Liver (tissue), 3 donors: ENCODE measurements at regions not wholly inside any gene's neighbourhood (a gene's known extent, or its start where the extent isn't known, plus 50 kb on each side); places are given as distances from the start of the nearest gene placed in this dataset.

Source experiments
- EGR1 ChIP-seq, 2 donors: IDR thresholded peaks; 2 replicates each; pipeline ENCODE4 v1.6.1; 2016 to 2018; ENCODE audit warnings: antibody characterized with exemption in 2 of 2, low read depth in 2 of 2
- GABPA ChIP-seq, 2 donors: IDR thresholded peaks in 1 of 2; conservative IDR thresholded peaks in 1 of 2; 2 replicates each; pipeline ENCODE4 v1.6.1; 2016; ENCODE audit warnings: antibody characterized with exemption in 2 of 2, mild to moderate bottlenecking in 1 of 2, moderate library complexity in 1 of 2
- HNF4A ChIP-seq, 2 donors: conservative IDR thresholded peaks; 2 replicates each; pipeline ENCODE4 v1.6.1; 2016; ENCODE audit warnings: antibody characterized with exemption in 2 of 2, mild to moderate bottlenecking in 2 of 2
- HNF4G ChIP-seq: IDR thresholded peaks from 2 replicates; pipeline ENCODE4 v1.6.1; 2016; ENCODE audit warnings: antibody characterized with exemption
- JUND ChIP-seq, 2 donors: IDR thresholded peaks; 2 replicates each; pipeline ENCODE4 v1.6.1; 2016; ENCODE audit warnings: antibody characterized with exemption in 2 of 2
- NR2F2 ChIP-seq: IDR thresholded peaks from 2 replicates; pipeline ENCODE4 v1.6.1; 2016; ENCODE audit warnings: antibody characterized with exemption
- TF ChIP-seq, protein P1 (sequence below): fragments of 150-350 bp; IDR thresholded peaks from 2 replicates; pipeline ENCODE4 v1.5.1; 2017; ENCODE audit warnings: improper control_type of control experiment, low read depth, low read length; ENCODE audit not compliant: missing input control
- TF ChIP-seq, protein P2 (sequence below): IDR thresholded peaks from 2 replicates; pipeline ENCODE4 v1.6.1; 2016; ENCODE audit warnings: antibody characterized with exemption
- donor health status: healthy.
- donor health status: healthy.

DNA sequence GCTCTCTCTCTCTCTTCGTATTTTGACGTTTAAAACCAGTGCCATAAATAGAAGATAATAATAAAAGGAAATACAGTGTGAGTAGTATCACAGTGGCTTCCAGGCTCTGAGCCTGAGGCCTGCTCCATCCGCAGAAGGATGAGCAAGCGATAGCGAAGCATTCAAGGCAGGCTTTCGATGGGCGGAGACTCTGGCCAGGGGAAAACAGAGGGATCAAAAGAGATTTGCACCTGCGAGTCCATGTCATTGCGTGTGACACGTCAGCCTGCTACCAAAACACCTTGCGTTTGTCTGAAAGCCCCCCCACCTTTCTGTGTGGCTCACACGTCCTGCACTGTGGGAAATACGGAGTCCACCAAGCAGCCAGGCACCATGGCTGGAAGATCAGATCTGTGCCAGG lies 377.3 kb upstream of the SULF2 start:
- TF ChIP-seq, protein P1, sequence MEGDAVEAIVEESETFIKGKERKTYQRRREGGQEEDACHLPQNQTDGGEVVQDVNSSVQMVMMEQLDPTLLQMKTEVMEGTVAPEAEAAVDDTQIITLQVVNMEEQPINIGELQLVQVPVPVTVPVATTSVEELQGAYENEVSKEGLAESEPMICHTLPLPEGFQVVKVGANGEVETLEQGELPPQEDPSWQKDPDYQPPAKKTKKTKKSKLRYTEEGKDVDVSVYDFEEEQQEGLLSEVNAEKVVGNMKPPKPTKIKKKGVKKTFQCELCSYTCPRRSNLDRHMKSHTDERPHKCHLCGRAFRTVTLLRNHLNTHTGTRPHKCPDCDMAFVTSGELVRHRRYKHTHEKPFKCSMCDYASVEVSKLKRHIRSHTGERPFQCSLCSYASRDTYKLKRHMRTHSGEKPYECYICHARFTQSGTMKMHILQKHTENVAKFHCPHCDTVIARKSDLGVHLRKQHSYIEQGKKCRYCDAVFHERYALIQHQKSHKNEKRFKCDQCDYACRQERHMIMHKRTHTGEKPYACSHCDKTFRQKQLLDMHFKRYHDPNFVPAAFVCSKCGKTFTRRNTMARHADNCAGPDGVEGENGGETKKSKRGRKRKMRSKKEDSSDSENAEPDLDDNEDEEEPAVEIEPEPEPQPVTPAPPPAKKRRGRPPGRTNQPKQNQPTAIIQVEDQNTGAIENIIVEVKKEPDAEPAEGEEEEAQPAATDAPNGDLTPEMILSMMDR: no peak
- TF ChIP-seq GABPA (IDR thresholded peaks at IDR 0.05 in 1 of 2, conservative IDR thresholded peaks at IDR 0.05 in 1 of 2) (no peak), EGR1 (IDR thresholded peaks at IDR 0.05; ENCODE audit: low read depth in 2 of 2) (no peak), NR2F2 (no peak), HNF4A (conservative IDR thresholded peaks at IDR 0.05) (no peak), JUND (IDR thresholded peaks at IDR 0.05) (no peak), HNF4G (no peak)
- TF ChIP-seq, protein P2, sequence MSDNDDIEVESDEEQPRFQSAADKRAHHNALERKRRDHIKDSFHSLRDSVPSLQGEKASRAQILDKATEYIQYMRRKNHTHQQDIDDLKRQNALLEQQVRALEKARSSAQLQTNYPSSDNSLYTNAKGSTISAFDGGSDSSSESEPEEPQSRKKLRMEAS: no peak
